Endothelial cell of umbilical vein (primary cell): ENCODE measurements at regions not wholly inside any gene's neighbourhood (a gene's known extent, or its start where the extent isn't known, plus 50 kb on each side); places are given as distances from the start of the nearest gene placed in this dataset.

Source experiments
- BruUV-seq: library from RNA; stranded (reverse); fragments of 400-500 nt; replicated peaks from 2 replicates; lab custom pipeline; 2021; lab: Mats Ljungman, UMichigan
- CTCF ChIA-PET: fragments of 300-600, 350-600 bp; sonication (Branson Sonifier 250); formaldehyde crosslinking; loops from one replicate; lab custom pipeline; 2021; ENCODE audit warnings: antibody characterized with exemption, inconsistent platforms; lab: Charles Lee
- POLR2A ChIA-PET: fragments of 300-600, 350-600 bp; sonication (Branson Sonifier 250); formaldehyde crosslinking; loops from one replicate; lab custom pipeline; 2021; ENCODE audit warnings: antibody characterized with exemption, inconsistent platforms; lab: Charles Lee
- DNase-seq: peaks from one replicate; pipeline ENCODE4 v3.0.0-alpha.2; 2011; ENCODE audit warnings: low read depth, low spot score
- FAIRE-seq: peaks from 2 replicates; lab custom pipeline; 2011; peaks lifted over from hg19 to GRCh38; lab: Jason Lieb, UNC
- H2AFZ ChIP-seq: 2 replicates; pipeline ENCODE4 v1.6.0; 2012; ENCODE audit warnings: low read depth, low read length, control low read depth, inconsistent platforms
- H3K27ac ChIP-seq: 2 replicates; pipeline ENCODE4 v1.5.1; 2011; ENCODE audit warnings: low read depth, mild to moderate bottlenecking, control low read depth, low read length, moderate library complexity; ENCODE audit not compliant: insufficient read depth
- H3K27me3 ChIP-seq, 2 experiments: 2 replicates each; pipeline versions ENCODE4 v1.6.0 to v1.6.1; 2011; ENCODE audit warnings: low read length in 2 of 2, mixed read lengths in 1 of 2; ENCODE audit not compliant: control insufficient read depth in 2 of 2, insufficient read depth in 2 of 2
- H3K36me3 ChIP-seq, 2 experiments: 2 replicates in 1 of 2; 3 replicates in 1 of 2; pipeline ENCODE4 v1.5.1; 2011; ENCODE audit warnings: low read length in 2 of 2, mild to moderate bottlenecking in 1 of 2, moderate library complexity in 1 of 2; ENCODE audit not compliant: control insufficient read depth in 2 of 2, insufficient read depth in 2 of 2; ENCODE audit errors: extremely low read depth in 1 of 2
- H3K4me1 ChIP-seq: 3 replicates; pipeline ENCODE4 v1.5.1; 2011; ENCODE audit warnings: mild to moderate bottlenecking, low read length; ENCODE audit not compliant: control insufficient read depth, insufficient read depth; ENCODE audit errors: extremely low read depth
- H3K4me2 ChIP-seq: 2 replicates; pipeline ENCODE4 v1.6.1; 2011; ENCODE audit warnings: low read length, control low read depth, mixed read lengths; ENCODE audit not compliant: insufficient read depth
- H3K4me3 ChIP-seq, 3 experiments: fragments of 200-600 bp in 1 of 3; sonication (generic), shearing (Covaris generic) in 1 of 3; replicated peaks in 1 of 3; 2 replicates each; pipeline ENCODE4 v1.5.1; 2011 to 2016; ENCODE audit warnings: control low read depth in 3 of 3, low read length in 3 of 3, mild to moderate bottlenecking in 2 of 3, inconsistent platforms in 1 of 3, low read depth in 1 of 3, moderate library complexity in 1 of 3; ENCODE audit not compliant: insufficient read depth in 1 of 3
- H3K79me2 ChIP-seq: 2 replicates; pipeline ENCODE4 v1.6.0; 2012; ENCODE audit warnings: low read length, inconsistent platforms; ENCODE audit not compliant: control insufficient read depth, insufficient read depth
- H3K9ac ChIP-seq: replicated peaks from 2 replicates; pipeline ENCODE3; 2011; ENCODE audit warnings: low read length, control low read depth; ENCODE audit not compliant: insufficient read depth; ENCODE audit errors: extremely low read depth
- H3K9me1 ChIP-seq: replicated peaks from 3 replicates; pipeline ENCODE4 v1.6.0; 2011; ENCODE audit warnings: mild to moderate bottlenecking, low read length; ENCODE audit not compliant: control insufficient read depth, insufficient read depth; ENCODE audit errors: extremely low read depth
- H3K9me3 ChIP-seq: replicated peaks from 2 replicates; pipeline ENCODE4 v1.5.1; 2012; ENCODE audit warnings: low read length, inconsistent platforms; ENCODE audit not compliant: control insufficient read depth, insufficient read depth
- H4K20me1 ChIP-seq: replicated peaks from 2 replicates; pipeline ENCODE3; 2011; ENCODE audit warnings: mild to moderate bottlenecking, low read length; ENCODE audit not compliant: control insufficient read depth, insufficient read depth; ENCODE audit errors: extremely low read depth
- EZH2 ChIP-seq: IDR thresholded peaks from 2 replicates; pipeline ENCODE4 v1.6.1; 2012; ENCODE audit warnings: borderline replicate concordance, low read depth, mild to moderate bottlenecking, moderate library complexity, low read length, inconsistent platforms; ENCODE audit not compliant: severe bottlenecking
- FOS ChIP-seq: IDR thresholded peaks from 2 replicates; pipeline ENCODE4 v1.6.1; 2011; ENCODE audit warnings: mild to moderate bottlenecking, low read length, moderate library complexity, borderline replicate concordance; ENCODE audit not compliant: insufficient read depth
- GATA2 ChIP-seq: IDR thresholded peaks from 2 replicates; pipeline ENCODE4 v1.7.0; 2011; ENCODE audit warnings: low read depth, mild to moderate bottlenecking, moderate library complexity, mixed read lengths, low read length; ENCODE audit not compliant: insufficient read length, insufficient read depth
- JUN ChIP-seq: IDR thresholded peaks from 2 replicates; pipeline ENCODE4 v1.6.1; 2011; ENCODE audit warnings: borderline replicate concordance, low read depth; ENCODE audit not compliant: insufficient read length, insufficient read depth
- MYC ChIP-seq: IDR thresholded peaks from one replicate; pipeline ENCODE4 v1.6.1; 2011; ENCODE audit warnings: mild to moderate bottlenecking, low read depth, low read length
- POLR2A ChIP-seq: IDR thresholded peaks from 2 replicates; pipeline ENCODE4 v1.6.1; 2012; ENCODE audit warnings: low read depth, mild to moderate bottlenecking, control low read depth, low read length
- POLR2AphosphoS5 ChIP-seq: IDR thresholded peaks from 2 replicates; pipeline ENCODE4 v1.6.1; 2012; ENCODE audit warnings: low read depth, mild to moderate bottlenecking, control low read depth, low read length, moderate library complexity; ENCODE audit not compliant: insufficient read depth
- dilution Hi-C: fragments of 300-500 bp; cut with MboI; formaldehyde crosslinking; loops from one replicate; pipeline ENCODE4 v1.15.0; 2019; ENCODE audit warnings: low sequenced_read_pairs; ENCODE audit not compliant: extremely low pct_ligation_motif_present
- intact Hi-C: fragments of 100-400 bp; cut with micrococcal nuclease; formaldehyde crosslinking; loops from one replicate; pipeline ENCODE4 v1.10.0; 2022
- TF ChIP-seq, protein P1 (sequence below): IDR thresholded peaks from 2 replicates; pipeline ENCODE4 v1.6.1; 2011; ENCODE audit not compliant: insufficient read depth, insufficient read length
- TF ChIP-seq, protein P2 (sequence below), 2 donors: IDR thresholded peaks; 1 replicate in 1 of 2; 2 replicates in 1 of 2; pipeline ENCODE4 v1.5.1; 2011; ENCODE audit warnings: low read length in 2 of 2, mild to moderate bottlenecking in 2 of 2, moderate library complexity in 2 of 2, control low read depth in 1 of 2, inconsistent platforms in 1 of 2, low read depth in 1 of 2; ENCODE audit not compliant: insufficient read depth in 1 of 2; ENCODE audit errors: extremely low read depth in 1 of 2

DNA sequence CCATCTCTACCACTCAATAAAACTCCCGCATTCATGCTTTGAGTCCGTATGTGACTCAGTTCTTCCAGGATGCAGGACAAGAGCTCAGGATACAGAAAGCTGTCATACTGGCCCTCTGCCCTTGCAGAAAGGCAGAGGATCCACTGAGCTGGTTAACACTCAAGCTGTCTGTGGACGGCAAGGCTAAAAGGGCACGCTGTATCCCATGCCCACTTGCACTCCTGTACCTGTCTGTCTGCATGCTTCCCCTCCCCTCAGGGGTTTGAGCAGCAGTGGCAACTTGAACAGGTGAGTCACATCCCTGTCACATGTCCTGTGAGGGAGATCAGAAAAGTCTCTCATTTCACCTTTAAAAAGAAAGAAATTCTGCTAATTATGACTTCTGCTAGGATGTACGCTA lies 293.8 kb downstream of the HS3ST3B1 start:
- TF ChIP-seq, protein P1, sequence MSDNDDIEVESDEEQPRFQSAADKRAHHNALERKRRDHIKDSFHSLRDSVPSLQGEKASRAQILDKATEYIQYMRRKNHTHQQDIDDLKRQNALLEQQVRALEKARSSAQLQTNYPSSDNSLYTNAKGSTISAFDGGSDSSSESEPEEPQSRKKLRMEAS = no peak
- TF ChIP-seq POLR2A = no peak
- CTCF ChIA-PET = no interaction called here
- H3K79me2 ChIP-seq = no peaks in the 10 kb centered on the region
- intact Hi-C loops (no loop called here), dilution Hi-C loops (no loop called here)
- no peak for FAIRE-seq
- no peak overlapping the region for H3K27ac ChIP-seq
- POLR2A ChIA-PET = no interaction called here
- H3K9me3 ChIP-seq = peaks cover 4% of the 10 kb centered on the region
- DNase-seq = no peak
- BruUV-seq = no TSS peak
- H3K9ac ChIP-seq = no peak overlapping the region
- no peaks in the 10 kb centered on the region for H3K4me1 ChIP-seq
- H2AFZ ChIP-seq = no peak overlapping the region
- H4K20me1 ChIP-seq = no peaks in the 10 kb centered on the region
- no peak overlapping the region for H3K4me3 ChIP-seq
- H3K9me1 ChIP-seq = no peaks in the 10 kb centered on the region
- no peaks in the 10 kb centered on the region for H3K27me3 ChIP-seq
- no peaks in the 10 kb centered on the region for H3K36me3 ChIP-seq
- no peak overlapping the region for H3K4me2 ChIP-seq

DNA sequence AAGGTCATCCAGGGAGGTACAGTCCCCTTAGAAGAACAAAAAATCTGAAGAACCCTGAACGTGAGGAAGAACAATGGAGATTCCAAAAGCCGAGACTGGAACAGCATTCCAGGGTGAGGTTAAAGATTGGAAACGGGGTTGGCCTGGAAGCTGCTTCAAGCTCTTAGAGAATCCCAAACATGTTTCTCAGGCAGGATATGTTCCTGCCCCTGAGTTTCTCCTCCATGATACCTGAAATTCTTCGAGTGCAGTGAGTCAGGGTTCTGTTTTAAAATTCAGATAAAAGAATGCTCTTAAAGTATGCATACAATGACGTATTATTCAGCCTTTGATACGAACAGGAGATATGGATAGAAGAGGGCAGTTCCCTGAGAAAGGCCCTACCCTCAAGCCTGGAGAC lies 293.1 kb downstream of the HS3ST3B1 start:
- Histone ChIP-seq H3K36me3 (no peaks in the 10 kb centered on the region), H4K20me1 (no peaks in the 10 kb centered on the region), H3K79me2 (no peaks in the 10 kb centered on the region), H3K9me1 (no peaks in the 10 kb centered on the region), H2AFZ (no peak overlapping the region), H3K4me2 (no peak overlapping the region), H3K27ac (no peak overlapping the region), H3K4me3 (no peak overlapping the region), H3K9ac (no peak overlapping the region), H3K9me3 (peaks cover 4% of the 10 kb centered on the region), H3K27me3 (no peaks in the 10 kb centered on the region), H3K4me1 (no peaks in the 10 kb centered on the region)
- TF ChIP-seq MYC = no peak
- TF ChIP-seq, protein P2, sequence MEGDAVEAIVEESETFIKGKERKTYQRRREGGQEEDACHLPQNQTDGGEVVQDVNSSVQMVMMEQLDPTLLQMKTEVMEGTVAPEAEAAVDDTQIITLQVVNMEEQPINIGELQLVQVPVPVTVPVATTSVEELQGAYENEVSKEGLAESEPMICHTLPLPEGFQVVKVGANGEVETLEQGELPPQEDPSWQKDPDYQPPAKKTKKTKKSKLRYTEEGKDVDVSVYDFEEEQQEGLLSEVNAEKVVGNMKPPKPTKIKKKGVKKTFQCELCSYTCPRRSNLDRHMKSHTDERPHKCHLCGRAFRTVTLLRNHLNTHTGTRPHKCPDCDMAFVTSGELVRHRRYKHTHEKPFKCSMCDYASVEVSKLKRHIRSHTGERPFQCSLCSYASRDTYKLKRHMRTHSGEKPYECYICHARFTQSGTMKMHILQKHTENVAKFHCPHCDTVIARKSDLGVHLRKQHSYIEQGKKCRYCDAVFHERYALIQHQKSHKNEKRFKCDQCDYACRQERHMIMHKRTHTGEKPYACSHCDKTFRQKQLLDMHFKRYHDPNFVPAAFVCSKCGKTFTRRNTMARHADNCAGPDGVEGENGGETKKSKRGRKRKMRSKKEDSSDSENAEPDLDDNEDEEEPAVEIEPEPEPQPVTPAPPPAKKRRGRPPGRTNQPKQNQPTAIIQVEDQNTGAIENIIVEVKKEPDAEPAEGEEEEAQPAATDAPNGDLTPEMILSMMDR (IDR thresholded peaks at IDR 0.05; ENCODE audit: extremely low read depth in 1 of 2, insufficient read depth in 1 of 2, low read depth in 1 of 2, low read length in 2 of 2) = no peak
- no peak for TF ChIP-seq GATA2
- TF ChIP-seq POLR2A = no peak
- no peak for TF ChIP-seq EZH2
- TF ChIP-seq POLR2AphosphoS5 = no peak
- TF ChIP-seq, protein P1 = no peak
- TF ChIP-seq FOS = no peak
- no peak for TF ChIP-seq JUN
- no TSS peak for BruUV-seq
- POLR2A ChIA-PET = no interaction called here
- DNase-seq (no peak), FAIRE-seq (no peak)
- intact Hi-C loops = no loop called here
- dilution Hi-C loops = no loop called here
- CTCF ChIA-PET = no interaction called here
